ENCODE measurements at regions not wholly inside any gene's neighbourhood (a gene's known extent, or its start where the extent isn't known, plus 50 kb on each side); places are given as distances from the start of the nearest gene placed in this dataset.

- no peak overlapping the region for H3K4me3 ChIP-seq
- no peaks in the 10 kb centered on the region for H3K27me3 ChIP-seq
- no peaks in the 10 kb centered on the region for H3K36me3 ChIP-seq
- no peaks in the 10 kb centered on the region for H3K9me3 ChIP-seq
- TF ChIP-seq EP300 (IDR thresholded peaks at IDR 0.05; ENCODE audit: low read depth) (no peak), POLR2AphosphoS5 (IDR thresholded peaks at IDR 0.05) (no peak), POLR2A (IDR thresholded peaks at IDR 0.05) (no peak)
- TF ChIP-seq, protein P1, sequence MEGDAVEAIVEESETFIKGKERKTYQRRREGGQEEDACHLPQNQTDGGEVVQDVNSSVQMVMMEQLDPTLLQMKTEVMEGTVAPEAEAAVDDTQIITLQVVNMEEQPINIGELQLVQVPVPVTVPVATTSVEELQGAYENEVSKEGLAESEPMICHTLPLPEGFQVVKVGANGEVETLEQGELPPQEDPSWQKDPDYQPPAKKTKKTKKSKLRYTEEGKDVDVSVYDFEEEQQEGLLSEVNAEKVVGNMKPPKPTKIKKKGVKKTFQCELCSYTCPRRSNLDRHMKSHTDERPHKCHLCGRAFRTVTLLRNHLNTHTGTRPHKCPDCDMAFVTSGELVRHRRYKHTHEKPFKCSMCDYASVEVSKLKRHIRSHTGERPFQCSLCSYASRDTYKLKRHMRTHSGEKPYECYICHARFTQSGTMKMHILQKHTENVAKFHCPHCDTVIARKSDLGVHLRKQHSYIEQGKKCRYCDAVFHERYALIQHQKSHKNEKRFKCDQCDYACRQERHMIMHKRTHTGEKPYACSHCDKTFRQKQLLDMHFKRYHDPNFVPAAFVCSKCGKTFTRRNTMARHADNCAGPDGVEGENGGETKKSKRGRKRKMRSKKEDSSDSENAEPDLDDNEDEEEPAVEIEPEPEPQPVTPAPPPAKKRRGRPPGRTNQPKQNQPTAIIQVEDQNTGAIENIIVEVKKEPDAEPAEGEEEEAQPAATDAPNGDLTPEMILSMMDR (IDR thresholded peaks at IDR 0.05) = no peak
- H3K27ac ChIP-seq = no peak overlapping the region
- DNase-seq = no peak
- H3K4me1 ChIP-seq = peaks cover 0 to 4% (median 0%) of the 10 kb centered on the region in 4 donors
- in situ Hi-C loops (cut with MboI; ENCODE audit: low pct_ligation_motif_present in 1 of 4, low pct_unique_long_range_greater_than_20kb in 1 of 4, low sequenced_read_pairs in 3 of 4) (no loop called here), intact Hi-C loops (cut with DNase I; ENCODE audit: low total_unique reads) (no loop called here)
These were observed 267.1 kb downstream of the MRTFB start for GRCh38 chr16:14338236-14338635.

DNA sequence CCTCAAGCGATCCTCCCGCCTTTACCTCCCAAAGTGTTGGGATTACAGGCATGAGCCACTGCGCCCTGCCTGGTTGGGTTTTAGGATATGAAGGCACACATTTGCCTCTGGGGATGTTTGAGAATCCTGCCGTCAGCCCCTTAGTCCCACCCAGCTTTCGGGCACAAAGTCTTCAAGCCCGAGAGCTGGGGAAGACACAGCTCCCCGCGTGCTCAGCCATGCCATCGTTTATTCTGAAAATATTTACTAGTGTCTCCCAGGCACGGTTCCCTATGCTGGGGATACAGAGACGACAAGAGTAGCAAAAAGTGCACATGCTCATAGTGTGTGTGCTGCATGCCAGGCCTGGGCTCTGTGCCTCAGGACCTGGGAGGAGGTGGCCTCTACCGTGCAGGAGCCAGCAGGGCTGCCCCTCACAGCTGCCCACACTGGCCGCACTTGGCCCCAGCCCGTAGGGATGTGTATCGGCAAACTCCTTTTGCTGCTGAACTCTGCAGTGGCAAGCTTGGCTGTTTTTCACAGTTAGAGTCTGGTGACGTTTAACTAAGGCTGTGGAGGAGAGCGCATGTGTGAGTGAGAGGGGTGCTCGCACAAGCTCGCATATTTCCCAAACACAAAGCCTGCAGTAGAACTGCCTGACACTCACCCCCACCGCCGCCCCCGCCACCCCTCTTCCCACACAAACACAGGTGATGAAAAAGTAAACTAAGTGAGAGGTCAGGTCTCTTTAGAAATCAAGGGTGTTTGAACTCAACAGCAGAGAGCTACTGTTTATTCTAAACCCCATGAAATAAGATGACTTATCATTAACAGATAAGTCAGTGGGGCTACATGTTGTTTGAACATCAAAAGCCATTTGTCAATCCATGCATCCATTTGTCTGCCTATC, 266.4 kb downstream of the MRTFB start:
- H3K4me1 ChIP-seq = peaks cover 0 to 4% (median 0%) of the 10 kb centered on the region in 4 donors
- no peaks in the 10 kb centered on the region for H3K27me3 ChIP-seq
- in situ Hi-C loops (cut with MboI; ENCODE audit: low pct_ligation_motif_present in 1 of 4, low pct_unique_long_range_greater_than_20kb in 1 of 4, low sequenced_read_pairs in 3 of 4) = no loop called here
- H3K9me3 ChIP-seq = no peaks in the 10 kb centered on the region
- intact Hi-C loops (cut with DNase I; ENCODE audit: low total_unique reads) = no loop called here
- DNase-seq = no peak
- 50% methylated on average over 3 to 22 of the region's 22 CpGs for WGBS, 2 donors (ENCODE audit: low coverage in 1 of 2)
- H3K27ac ChIP-seq = no peak overlapping the region
- H3K4me3 ChIP-seq = no peak overlapping the region
- H3K36me3 ChIP-seq = no peaks in the 10 kb centered on the region
- no peak for TF ChIP-seq POLR2A (IDR thresholded peaks at IDR 0.05)
- TF ChIP-seq, protein P1 (IDR thresholded peaks at IDR 0.05) = no peak
- no peak for TF ChIP-seq POLR2AphosphoS5 (IDR thresholded peaks at IDR 0.05)
- no peak for TF ChIP-seq EP300 (IDR thresholded peaks at IDR 0.05; ENCODE audit: low read depth)

- in situ Hi-C loops (cut with MboI; ENCODE audit: low pct_ligation_motif_present in 1 of 4, low pct_unique_long_range_greater_than_20kb in 1 of 4, low sequenced_read_pairs in 3 of 4) = no loop called here
- Histone ChIP-seq H3K27ac (no peak overlapping the region), H3K4me1 (peaks cover 0 to 4% (median 0%) of the 10 kb centered on the region in 4 donors), H3K27me3 (no peaks in the 10 kb centered on the region), H3K36me3 (no peaks in the 10 kb centered on the region), H3K9me3 (no peaks in the 10 kb centered on the region), H3K4me3 (no peak overlapping the region)
- DNase-seq = no peak
- TF ChIP-seq POLR2AphosphoS5 (IDR thresholded peaks at IDR 0.05) (no peak), POLR2A (IDR thresholded peaks at IDR 0.05) (no peak)
- TF ChIP-seq, protein P1 (IDR thresholded peaks at IDR 0.05) = no peak
- intact Hi-C loops (cut with DNase I; ENCODE audit: low total_unique reads) = no loop called here
- 87% methylated on average over 3 of the region's 3 CpGs; no CpG with 5 or more reads in 1 of the 2 donors for WGBS, 2 donors (ENCODE audit: low coverage in 1 of 2)
These were observed 264.2 kb downstream of the MRTFB start for GRCh38 chr16:14335297-14335696.

GRCh38 chr16:14334366-14335080, 263.4 kb downstream of the MRTFB start:
- Histone ChIP-seq H3K27ac (no peak overlapping the region), H3K27me3 (no peaks in the 10 kb centered on the region), H3K36me3 (no peaks in the 10 kb centered on the region), H3K4me1 (peaks cover 0 to 4% (median 0%) of the 10 kb centered on the region in 4 donors), H3K9me3 (no peaks in the 10 kb centered on the region), H3K4me3 (no peak overlapping the region)
- in situ Hi-C loops (cut with MboI; ENCODE audit: low pct_ligation_motif_present in 1 of 4, low pct_unique_long_range_greater_than_20kb in 1 of 4, low sequenced_read_pairs in 3 of 4) (no loop called here), intact Hi-C loops (cut with DNase I; ENCODE audit: low total_unique reads) (no loop called here)
- 63 to 75% methylated on average over 6 to 13 of the region's 13 CpGs for WGBS, 2 donors (ENCODE audit: low coverage in 1 of 2)
- TF ChIP-seq, protein P1 (IDR thresholded peaks at IDR 0.05) = no peak
- TF ChIP-seq EP300 (IDR thresholded peaks at IDR 0.05; ENCODE audit: low read depth) (no peak), POLR2A (IDR thresholded peaks at IDR 0.05) (no peak), POLR2AphosphoS5 (IDR thresholded peaks at IDR 0.05) (no peak)
- DNase-seq = no peak

Measured in transverse colon (tissue), 4 donors.